ENCODE measurements at regions not wholly inside any gene's neighbourhood (a gene's known extent, or its start where the extent isn't known, plus 50 kb on each side); places are given as distances from the start of the nearest gene placed in this dataset.

DNA sequence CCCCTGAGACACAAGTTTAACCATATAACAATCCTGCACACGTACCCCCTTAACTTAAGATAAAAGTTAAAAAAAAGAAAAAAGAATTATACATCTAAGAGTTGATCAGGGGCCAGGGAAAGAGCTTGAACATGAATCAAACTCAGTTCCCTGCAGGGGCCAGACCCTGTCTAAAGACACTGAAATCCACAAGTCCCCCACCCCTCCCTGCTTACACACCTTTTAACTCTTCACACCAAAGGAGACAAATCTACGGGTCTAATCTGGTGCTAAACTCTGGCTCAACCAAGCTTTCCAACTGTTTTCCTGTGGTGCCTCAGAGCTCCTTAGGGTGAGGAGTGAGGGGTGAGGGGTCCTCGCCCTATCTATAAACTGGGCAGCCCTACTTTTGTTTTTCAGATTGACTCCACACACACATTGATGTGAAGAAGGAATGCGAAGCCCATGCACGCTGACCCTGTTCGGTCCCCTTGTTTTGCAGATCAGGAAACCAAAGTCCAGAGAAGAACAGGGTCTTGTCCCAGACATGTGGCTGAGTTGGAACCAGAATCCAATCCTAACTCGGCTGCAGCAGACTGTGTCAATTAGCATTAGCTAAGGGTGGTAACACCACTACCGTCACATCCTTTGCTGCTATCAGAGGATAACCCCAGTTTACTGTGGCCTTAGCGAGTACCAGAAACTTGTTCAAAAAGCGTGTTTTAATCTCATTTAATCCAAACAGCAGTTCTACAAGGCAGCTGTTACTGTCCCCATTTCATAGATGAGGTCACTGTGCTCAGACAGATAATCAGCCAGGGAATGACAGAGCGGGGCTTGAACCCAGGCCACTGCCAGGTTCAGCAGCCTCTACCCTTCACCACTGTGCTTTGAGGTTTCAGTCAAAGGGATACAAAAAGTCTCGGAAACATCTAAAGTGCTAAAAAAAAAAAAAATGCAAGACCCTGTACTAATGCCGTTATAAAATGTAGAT, 145.2 kb upstream of the SYT13 start:
- H3K79me1 ChIP-seq (replicated peaks; ENCODE audit: low read length, poor library complexity, severe bottlenecking), result no peaks in the 10 kb centered on the region
- no peak overlapping the region for H3K18ac ChIP-seq (ENCODE audit: low read depth in 1 of 2, low read length in 2 of 2)
- H2AFZ ChIP-seq (ENCODE audit: low read depth, low read length), result no peak overlapping the region
- no peak overlapping the region for H4K8ac ChIP-seq (ENCODE audit: low read length)
- H4K91ac ChIP-seq (ENCODE audit: low read length), result no peak overlapping the region
- H2BK120ac ChIP-seq (ENCODE audit: low read depth, low read length), result no peak overlapping the region
- DNase-seq, result no peak
- H3K4me3 ChIP-seq (ENCODE audit: insufficient read depth in 1 of 2, low read depth in 1 of 2, low read length in 2 of 2), result no peak overlapping the region
- H3K9ac ChIP-seq (ENCODE audit: low read length), result no peak overlapping the region
- no peaks in the 10 kb centered on the region for H3K36me3 ChIP-seq (ENCODE audit: control insufficient read depth in 1 of 2, insufficient read depth in 2 of 2, low read depth in 1 of 2, low read length in 2 of 2)
- H2BK12ac ChIP-seq (ENCODE audit: low read length in 2 of 2), result no peak overlapping the region
- no peaks in the 10 kb centered on the region for H3K9me3 ChIP-seq (ENCODE audit: control insufficient read depth, low read length)
- H3K4me2 ChIP-seq (ENCODE audit: low read length, poor library complexity, severe bottlenecking), result no peak overlapping the region
- no peak overlapping the region for H2BK5ac ChIP-seq (ENCODE audit: low read depth, low read length, poor library complexity, severe bottlenecking)
- peaks cover 24 to 94% of the 10 kb centered on the region in 2 experiments for H3K27me3 ChIP-seq (ENCODE audit: control insufficient read depth in 1 of 2, insufficient read depth in 1 of 2, low read length in 2 of 2)
- no peak overlapping the region for H2BK15ac ChIP-seq (ENCODE audit: low read depth, poor library complexity, severe bottlenecking)
- no peak overlapping the region for H3K14ac ChIP-seq (ENCODE audit: low read length in 2 of 2)
- H3K4ac ChIP-seq (ENCODE audit: low read depth in 1 of 2, low read length in 2 of 2), result no peak overlapping the region
- H2AK5ac ChIP-seq (ENCODE audit: low read length, severe bottlenecking), result no peak overlapping the region
- no peaks in the 10 kb centered on the region for H3K4me1 ChIP-seq (ENCODE audit: control insufficient read depth, insufficient read depth, low read depth, low read length)
- no peak overlapping the region for H3K27ac ChIP-seq (ENCODE audit: low read length, poor library complexity, severe bottlenecking)
- WGBS, result 71% methylated on average over 11 of the region's 13 CpGs
- H3K23ac ChIP-seq (ENCODE audit: low read length in 2 of 2), result no peak overlapping the region

DNA sequence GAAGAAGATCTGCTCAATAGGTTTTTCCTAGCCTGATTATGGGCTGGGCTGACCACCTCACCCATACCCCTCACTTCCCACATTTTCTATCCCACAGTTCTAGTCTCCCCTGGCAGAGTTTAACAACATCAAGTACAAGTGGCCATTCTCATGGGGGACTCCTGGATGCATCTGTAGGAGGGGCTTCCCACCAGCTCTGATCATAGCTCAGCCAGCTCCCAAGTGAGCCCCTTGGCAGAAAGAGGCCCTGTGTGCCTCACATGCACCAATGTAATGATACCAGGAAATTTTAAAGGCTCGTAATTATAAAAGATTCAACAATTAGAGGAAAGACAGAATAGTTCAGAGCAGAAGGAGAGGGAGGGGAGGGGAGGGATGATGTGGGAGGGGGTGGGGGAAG, 144.2 kb upstream of the SYT13 start:
- Histone ChIP-seq H4K8ac (ENCODE audit: low read length) (no peak overlapping the region), H3K36me3 (ENCODE audit: control insufficient read depth in 1 of 2, insufficient read depth in 2 of 2, low read depth in 1 of 2, low read length in 2 of 2) (no peaks in the 10 kb centered on the region), H2BK15ac (ENCODE audit: low read depth, poor library complexity, severe bottlenecking) (no peak overlapping the region), H3K79me1 (replicated peaks; ENCODE audit: low read length, poor library complexity, severe bottlenecking) (no peaks in the 10 kb centered on the region), H3K18ac (ENCODE audit: low read depth in 1 of 2, low read length in 2 of 2) (no peak overlapping the region), H2AK5ac (ENCODE audit: low read length, severe bottlenecking) (no peak overlapping the region), H3K4me3 (ENCODE audit: insufficient read depth in 1 of 2, low read depth in 1 of 2, low read length in 2 of 2) (no peak overlapping the region), H2BK5ac (ENCODE audit: low read depth, low read length, poor library complexity, severe bottlenecking) (no peak overlapping the region), H2BK12ac (ENCODE audit: low read length in 2 of 2) (no peak overlapping the region), H3K4me1 (ENCODE audit: control insufficient read depth, insufficient read depth, low read depth, low read length) (no peaks in the 10 kb centered on the region), H3K4ac (ENCODE audit: low read depth in 1 of 2, low read length in 2 of 2) (no peak overlapping the region), H3K9me3 (ENCODE audit: control insufficient read depth, low read length) (no peaks in the 10 kb centered on the region), H3K27me3 (ENCODE audit: control insufficient read depth in 1 of 2, insufficient read depth in 1 of 2, low read length in 2 of 2) (peaks cover 14 to 94% of the 10 kb centered on the region in 2 experiments), H3K23ac (ENCODE audit: low read length in 2 of 2) (no peak overlapping the region), H2AFZ (ENCODE audit: low read depth, low read length) (no peak overlapping the region), H3K4me2 (ENCODE audit: low read length, poor library complexity, severe bottlenecking) (no peak overlapping the region), H3K14ac (ENCODE audit: low read length in 2 of 2) (no peak overlapping the region), H2BK120ac (ENCODE audit: low read depth, low read length) (no peak overlapping the region), H3K27ac (ENCODE audit: low read length, poor library complexity, severe bottlenecking) (no peak overlapping the region), H4K91ac (ENCODE audit: low read length) (no peak overlapping the region), H3K9ac (ENCODE audit: low read length) (no peak overlapping the region)
- DNase-seq, result no peak
- 88% methylated on average over 1 of the region's 1 CpG for WGBS

- Histone ChIP-seq H2BK120ac (ENCODE audit: low read depth, low read length) (no peak overlapping the region), H3K9me3 (ENCODE audit: control insufficient read depth, low read length) (no peaks in the 10 kb centered on the region), H3K4me3 (ENCODE audit: insufficient read depth in 1 of 2, low read depth in 1 of 2, low read length in 2 of 2) (no peak overlapping the region), H3K79me1 (replicated peaks; ENCODE audit: low read length, poor library complexity, severe bottlenecking) (no peaks in the 10 kb centered on the region), H3K14ac (ENCODE audit: low read length in 2 of 2) (no peak overlapping the region), H2BK12ac (ENCODE audit: low read length in 2 of 2) (no peak overlapping the region), H3K4me2 (ENCODE audit: low read length, poor library complexity, severe bottlenecking) (no peak overlapping the region), H2BK5ac (ENCODE audit: low read depth, low read length, poor library complexity, severe bottlenecking) (no peak overlapping the region), H3K4me1 (ENCODE audit: control insufficient read depth, insufficient read depth, low read depth, low read length) (no peaks in the 10 kb centered on the region), H3K9ac (ENCODE audit: low read length) (no peak overlapping the region), H4K8ac (ENCODE audit: low read length) (no peak overlapping the region), H2AK5ac (ENCODE audit: low read length, severe bottlenecking) (no peak overlapping the region), H2AFZ (ENCODE audit: low read depth, low read length) (no peak overlapping the region), H3K23ac (ENCODE audit: low read length in 2 of 2) (no peak overlapping the region), H4K91ac (ENCODE audit: low read length) (no peak overlapping the region), H3K18ac (ENCODE audit: low read depth in 1 of 2, low read length in 2 of 2) (no peak overlapping the region), H3K4ac (ENCODE audit: low read depth in 1 of 2, low read length in 2 of 2) (no peak overlapping the region), H3K36me3 (ENCODE audit: control insufficient read depth in 1 of 2, insufficient read depth in 2 of 2, low read depth in 1 of 2, low read length in 2 of 2) (no peaks in the 10 kb centered on the region), H3K27ac (ENCODE audit: low read length, poor library complexity, severe bottlenecking) (no peak overlapping the region), H2BK15ac (ENCODE audit: low read depth, poor library complexity, severe bottlenecking) (no peak overlapping the region), H3K27me3 (ENCODE audit: control insufficient read depth in 1 of 2, insufficient read depth in 1 of 2, low read length in 2 of 2) (peaks cover 14 to 93% of the 10 kb centered on the region in 2 experiments)
- DNase-seq, result no peak
- WGBS, result 65% methylated on average over 4 of the region's 4 CpGs
Observed at GRCh38 chr11:45429719-45430118, 143.6 kb upstream of the SYT13 start.

DNA sequence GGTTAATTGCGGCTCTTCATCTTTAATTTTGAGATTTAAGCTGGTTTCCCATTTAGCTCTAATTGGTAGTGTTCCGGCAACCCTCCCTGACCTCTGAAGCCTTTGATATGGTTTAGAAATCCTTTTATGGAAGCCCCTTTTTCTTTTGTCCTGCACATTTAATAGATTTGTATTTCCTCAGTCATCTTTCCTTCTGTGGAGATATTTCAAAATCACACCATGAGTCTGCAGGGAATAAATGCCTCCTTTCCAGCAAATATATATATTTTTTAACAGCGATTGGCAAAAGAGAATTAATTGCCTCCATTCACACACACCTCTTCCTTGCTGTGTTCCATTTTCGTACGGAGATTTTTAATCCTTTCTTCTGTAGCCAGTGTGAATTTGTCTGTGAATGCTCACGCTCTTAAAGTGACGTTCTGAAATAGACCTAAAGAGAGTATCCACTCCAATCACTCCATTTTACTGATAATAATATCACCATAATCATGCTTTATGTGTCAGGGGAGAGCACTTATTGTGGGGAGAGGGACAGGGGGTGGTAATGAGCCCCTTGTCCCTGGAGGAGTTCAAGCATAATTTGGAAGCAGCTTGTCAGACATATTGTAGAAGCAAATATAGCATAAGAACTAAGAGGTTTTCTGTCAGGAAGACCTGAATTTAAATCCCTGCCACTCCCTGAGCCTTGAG, 142.5 kb upstream of the SYT13 start:
- no peak overlapping the region for H4K8ac ChIP-seq (ENCODE audit: low read length)
- no peak overlapping the region for H3K4me3 ChIP-seq (ENCODE audit: insufficient read depth in 1 of 2, low read depth in 1 of 2, low read length in 2 of 2)
- H2BK120ac ChIP-seq (ENCODE audit: low read depth, low read length), result no peak overlapping the region
- no peak overlapping the region for H2AK5ac ChIP-seq (ENCODE audit: low read length, severe bottlenecking)
- peaks cover 15 to 93% of the 10 kb centered on the region in 2 experiments for H3K27me3 ChIP-seq (ENCODE audit: control insufficient read depth in 1 of 2, insufficient read depth in 1 of 2, low read length in 2 of 2)
- no peak for DNase-seq
- no peak overlapping the region for H3K23ac ChIP-seq (ENCODE audit: low read length in 2 of 2)
- H3K36me3 ChIP-seq (ENCODE audit: control insufficient read depth in 1 of 2, insufficient read depth in 2 of 2, low read depth in 1 of 2, low read length in 2 of 2), result no peaks in the 10 kb centered on the region
- no peaks in the 10 kb centered on the region for H3K9me3 ChIP-seq (ENCODE audit: control insufficient read depth, low read length)
- no peak overlapping the region for H4K91ac ChIP-seq (ENCODE audit: low read length)
- H3K4me1 ChIP-seq (ENCODE audit: control insufficient read depth, insufficient read depth, low read depth, low read length), result no peaks in the 10 kb centered on the region
- no peak overlapping the region for H3K27ac ChIP-seq (ENCODE audit: low read length, poor library complexity, severe bottlenecking)
- H2BK5ac ChIP-seq (ENCODE audit: low read depth, low read length, poor library complexity, severe bottlenecking), result no peak overlapping the region
- H3K9ac ChIP-seq (ENCODE audit: low read length), result no peak overlapping the region
- H2BK15ac ChIP-seq (ENCODE audit: low read depth, poor library complexity, severe bottlenecking), result no peak overlapping the region
- WGBS, result 87% methylated on average over 5 of the region's 7 CpGs
- H3K4me2 ChIP-seq (ENCODE audit: low read length, poor library complexity, severe bottlenecking), result no peak overlapping the region
- no peaks in the 10 kb centered on the region for H3K79me1 ChIP-seq (replicated peaks; ENCODE audit: low read length, poor library complexity, severe bottlenecking)
- no peak overlapping the region for H3K14ac ChIP-seq (ENCODE audit: low read length in 2 of 2)
- H2AFZ ChIP-seq (ENCODE audit: low read depth, low read length), result no peak overlapping the region
- no peak overlapping the region for H3K18ac ChIP-seq (ENCODE audit: low read depth in 1 of 2, low read length in 2 of 2)
- no peak overlapping the region for H2BK12ac ChIP-seq (ENCODE audit: low read length in 2 of 2)
- H3K4ac ChIP-seq (ENCODE audit: low read depth in 1 of 2, low read length in 2 of 2), result no peak overlapping the region
